ENCODE measurements at regions not wholly inside any gene's neighbourhood (a gene's known extent, or its start where the extent isn't known, plus 50 kb on each side); places are given as distances from the start of the nearest gene placed in this dataset.

DNA sequence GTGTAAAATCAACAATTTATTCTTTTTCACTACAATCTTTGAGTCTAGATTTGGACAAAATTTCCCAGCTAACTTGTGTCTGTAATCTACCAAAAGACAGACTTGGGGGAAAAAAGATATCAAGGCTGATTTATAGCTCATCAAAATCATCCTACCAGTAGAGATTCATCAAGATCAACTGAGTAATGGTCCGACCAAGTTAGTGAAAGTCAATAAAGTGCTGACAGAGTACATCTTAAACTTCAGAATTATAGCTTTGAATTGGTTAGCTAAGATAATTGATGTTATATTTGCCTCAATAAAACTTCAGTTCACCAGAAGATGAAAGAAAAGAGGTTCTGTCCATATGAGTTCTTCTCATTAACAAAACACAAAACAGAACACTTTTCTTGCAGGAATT lies 207.1 kb upstream of the KYNU start:
- TF ChIP-seq, protein P1, sequence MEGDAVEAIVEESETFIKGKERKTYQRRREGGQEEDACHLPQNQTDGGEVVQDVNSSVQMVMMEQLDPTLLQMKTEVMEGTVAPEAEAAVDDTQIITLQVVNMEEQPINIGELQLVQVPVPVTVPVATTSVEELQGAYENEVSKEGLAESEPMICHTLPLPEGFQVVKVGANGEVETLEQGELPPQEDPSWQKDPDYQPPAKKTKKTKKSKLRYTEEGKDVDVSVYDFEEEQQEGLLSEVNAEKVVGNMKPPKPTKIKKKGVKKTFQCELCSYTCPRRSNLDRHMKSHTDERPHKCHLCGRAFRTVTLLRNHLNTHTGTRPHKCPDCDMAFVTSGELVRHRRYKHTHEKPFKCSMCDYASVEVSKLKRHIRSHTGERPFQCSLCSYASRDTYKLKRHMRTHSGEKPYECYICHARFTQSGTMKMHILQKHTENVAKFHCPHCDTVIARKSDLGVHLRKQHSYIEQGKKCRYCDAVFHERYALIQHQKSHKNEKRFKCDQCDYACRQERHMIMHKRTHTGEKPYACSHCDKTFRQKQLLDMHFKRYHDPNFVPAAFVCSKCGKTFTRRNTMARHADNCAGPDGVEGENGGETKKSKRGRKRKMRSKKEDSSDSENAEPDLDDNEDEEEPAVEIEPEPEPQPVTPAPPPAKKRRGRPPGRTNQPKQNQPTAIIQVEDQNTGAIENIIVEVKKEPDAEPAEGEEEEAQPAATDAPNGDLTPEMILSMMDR (conservative IDR thresholded peaks at IDR 0.05 in 1 of 2, IDR thresholded peaks at IDR 0.05 in 1 of 2; ENCODE audit: low read depth in 1 of 2, low read length in 2 of 2): no peak
- TF ChIP-seq EZH2 (IDR thresholded peaks at IDR 0.05; ENCODE audit: low read length, missing control alignments): no peak
